CD4-positive, CD25-positive, alpha-beta regulatory T cell (primary cell): ENCODE measurements at regions not wholly inside any gene's neighbourhood (a gene's known extent, or its start where the extent isn't known, plus 50 kb on each side); places are given as distances from the start of the nearest gene placed in this dataset.
A peak's percentile ranks its signal among the peaks of the same experiment; 100 is the strongest.

Experiments used
- ATAC-seq, 2 donors: fragments of 150-1000 bp; cut with Tn5 transposase; one replicate each; pipeline ENCODE4 v1.10.0; 2021; ENCODE audit warnings: low read depth in 2 of 2, moderate number of reproducible peaks in 2 of 2, moderate library complexity in 1 of 2
- DNase-seq, 3 donors: peaks; one replicate each; pipeline versions ENCODE4 v3.0.0 to v3.0.0-alpha.2; 2012 to 2022; ENCODE audit warnings: mixed read lengths in 1 of 3
- H3K27ac ChIP-seq: one replicate; pipeline ENCODE4 v1.7.0; 2013; ENCODE audit warnings: mild to moderate bottlenecking, low read length; ENCODE audit not compliant: insufficient read depth, poor library complexity, severe bottlenecking
- H3K27me3 ChIP-seq: one replicate; pipeline ENCODE4 v1.7.0; 2013; ENCODE audit warnings: low read length; ENCODE audit not compliant: control insufficient read depth, insufficient read depth
- H3K36me3 ChIP-seq: one replicate; pipeline ENCODE4 v1.7.0; 2013; ENCODE audit warnings: mild to moderate bottlenecking, low read length, moderate library complexity; ENCODE audit not compliant: control insufficient read depth, insufficient read depth
- H3K4me1 ChIP-seq: 2 replicates; pipeline ENCODE4 v1.7.0; 2013; ENCODE audit warnings: mild to moderate bottlenecking, low read length; ENCODE audit not compliant: insufficient read depth, control insufficient read depth, poor library complexity, severe bottlenecking
- H3K4me3 ChIP-seq: one replicate; pipeline ENCODE4 v1.7.0; 2013; ENCODE audit warnings: low read depth, mild to moderate bottlenecking, low read length, moderate library complexity
- H3K9me3 ChIP-seq, 2 experiments: 1 replicate in 1 of 2; 2 replicates in 1 of 2; pipeline ENCODE4 v1.7.0; 2013; ENCODE audit warnings: low read length in 2 of 2, mild to moderate bottlenecking in 1 of 2, moderate library complexity in 1 of 2; ENCODE audit not compliant: control insufficient read depth in 2 of 2
- H3K27ac Mint-ChIP-seq, 3 donors: one replicate each; pipeline ENCODE4 v1.8.0; 2020 to 2022; ENCODE audit warnings: mild to moderate bottlenecking in 3 of 3, mixed read lengths in 3 of 3, moderate library complexity in 2 of 3
- H3K27me3 Mint-ChIP-seq: one replicate; pipeline ENCODE4 v1.8.0; 2022; ENCODE audit warnings: mild to moderate bottlenecking, mixed read lengths
- H3K36me3 Mint-ChIP-seq: one replicate; pipeline ENCODE4 v1.8.0; 2020; ENCODE audit warnings: mixed read lengths
- H3K4me1 Mint-ChIP-seq, 4 donors: one replicate each; pipeline ENCODE4 v1.8.0; 2020 to 2022; ENCODE audit warnings: mixed read lengths in 4 of 4, mild to moderate bottlenecking in 1 of 4
- H3K4me3 Mint-ChIP-seq, 4 donors: one replicate each; pipeline ENCODE4 v1.8.0; 2020 to 2022; ENCODE audit warnings: mild to moderate bottlenecking in 4 of 4, mixed read lengths in 4 of 4, moderate library complexity in 3 of 4
- H3K9me3 Mint-ChIP-seq, 7 donors: one replicate each; pipeline ENCODE4 v1.8.0; 2020 to 2022; ENCODE audit warnings: mixed read lengths in 7 of 7, mild to moderate bottlenecking in 3 of 7, moderate library complexity in 2 of 7

GRCh38 chr4:152089584-152089983 lies 328.8 kb upstream of the GATB start:
- H3K4me1 ChIP-seq: no peaks in the 10 kb centered on the region
- DNase-seq (no peak), ATAC-seq (no peak)
- no peaks in the 10 kb centered on the region for H3K9me3 ChIP-seq
- Mint-ChIP-seq H3K4me3 (no peak overlapping the region), H3K4me1 (peaks cover 7 to 47% (median 22%) of the 10 kb centered on the region in 4 donors), H3K36me3 (no peaks in the 10 kb centered on the region), H3K27me3 (peaks cover 7% of the 10 kb centered on the region), H3K9me3 (peaks cover 0 to 3% (median 0%) of the 10 kb centered on the region in 7 donors), H3K27ac (peak overlapping the region in 2 of 3 donors; percentile 9 to 53)
- no peak overlapping the region for H3K27ac ChIP-seq
- H3K27me3 ChIP-seq: no peaks in the 10 kb centered on the region
- no peaks in the 10 kb centered on the region for H3K36me3 ChIP-seq
- no peak overlapping the region for H3K4me3 ChIP-seq

- H3K9me3 ChIP-seq: no peaks in the 10 kb centered on the region
- Mint-ChIP-seq H3K27ac (no peak overlapping the region), H3K4me3 (no peak overlapping the region), H3K9me3 (peaks cover 0 to 2% (median 0%) of the 10 kb centered on the region in 7 donors), H3K27me3 (peaks cover 15% of the 10 kb centered on the region), H3K4me1 (peaks cover 5 to 41% (median 12%) of the 10 kb centered on the region in 4 donors), H3K36me3 (no peaks in the 10 kb centered on the region)
- H3K27me3 ChIP-seq: no peaks in the 10 kb centered on the region
- ATAC-seq (no peak), DNase-seq (no peak)
- no peak overlapping the region for H3K27ac ChIP-seq
- no peaks in the 10 kb centered on the region for H3K4me1 ChIP-seq
- no peaks in the 10 kb centered on the region for H3K36me3 ChIP-seq
- H3K4me3 ChIP-seq: no peak overlapping the region
Measured at GRCh38 chr4:152087335-152087734, 326.5 kb upstream of the GATB start.

- Histone ChIP-seq H3K27me3 (no peaks in the 10 kb centered on the region), H3K27ac (no peak overlapping the region), H3K4me1 (peaks cover 6% of the 10 kb centered on the region), H3K9me3 (no peaks in the 10 kb centered on the region), H3K4me3 (no peak overlapping the region), H3K36me3 (no peaks in the 10 kb centered on the region)
- Mint-ChIP-seq H3K27me3 (peaks cover 15% of the 10 kb centered on the region), H3K4me3 (no peak overlapping the region), H3K9me3 (peaks cover 0 to 2% (median 0%) of the 10 kb centered on the region in 7 donors), H3K36me3 (no peaks in the 10 kb centered on the region), H3K4me1 (peaks cover 12 to 50% (median 17%) of the 10 kb centered on the region in 4 donors), H3K27ac (no peak overlapping the region)
- ATAC-seq (no peak), DNase-seq (no peak)
Measured at GRCh38 chr4:152085657-152086056, 324.9 kb upstream of the GATB start.

GRCh38 chr4:152083338-152083737 lies 322.5 kb upstream of the GATB start:
- Histone ChIP-seq H3K4me3 (no peak overlapping the region), H3K27me3 (no peaks in the 10 kb centered on the region), H3K9me3 (no peaks in the 10 kb centered on the region), H3K36me3 (no peaks in the 10 kb centered on the region), H3K4me1 (peaks cover 28% of the 10 kb centered on the region), H3K27ac (no peak overlapping the region)
- Mint-ChIP-seq H3K27me3 (peaks cover 11% of the 10 kb centered on the region), H3K36me3 (no peaks in the 10 kb centered on the region), H3K27ac (no peak overlapping the region), H3K9me3 (peaks cover 0 to 3% (median 0%) of the 10 kb centered on the region in 7 donors), H3K4me1 (peaks cover 27 to 56% (median 31%) of the 10 kb centered on the region in 4 donors), H3K4me3 (no peak overlapping the region)
- DNase-seq (no peak), ATAC-seq (no peak)

GRCh38 chr4:152081024-152081423 lies 320.2 kb upstream of the GATB start:
- Histone ChIP-seq H3K4me1 (peaks cover 28% of the 10 kb centered on the region), H3K27ac (peak overlapping the region; percentile 69), H3K4me3 (no peak overlapping the region), H3K36me3 (no peaks in the 10 kb centered on the region), H3K9me3 (no peaks in the 10 kb centered on the region), H3K27me3 (no peaks in the 10 kb centered on the region)
- peaks cover 29 to 70% (median 39%) of the 10 kb centered on the region in 4 donors for H3K4me1 Mint-ChIP-seq
- no peak for DNase-seq
- ATAC-seq: no peak
- peaks cover 8% of the 10 kb centered on the region for H3K27me3 Mint-ChIP-seq
- H3K36me3 Mint-ChIP-seq: no peaks in the 10 kb centered on the region
- peaks cover 0 to 3% (median 0%) of the 10 kb centered on the region in 7 donors for H3K9me3 Mint-ChIP-seq
- H3K4me3 Mint-ChIP-seq: peak overlapping the region in 1 of 4 donors; percentile 50
- H3K27ac Mint-ChIP-seq: peak overlapping the region; percentile 8 to 94 (median 91)

GRCh38 chr4:152079543-152080293 lies 318.9 kb upstream of the GATB start:
- Mint-ChIP-seq H3K27ac (peak overlapping the region; percentile 86 to 97 (median 94)), H3K4me3 (peak overlapping the region in 3 of 4 donors; percentile 42 to 74 (median 68)), H3K4me1 (peaks cover 29 to 76% (median 38%) of the 10 kb centered on the region in 4 donors), H3K36me3 (no peaks in the 10 kb centered on the region), H3K27me3 (peaks cover 8% of the 10 kb centered on the region), H3K9me3 (peaks cover 0 to 3% (median 0%) of the 10 kb centered on the region in 7 donors)
- H3K27ac ChIP-seq: peak overlapping the region; percentile 69
- H3K9me3 ChIP-seq: no peaks in the 10 kb centered on the region
- ATAC-seq: peak; percentile 91 to 92
- peak in 2 of 3 donors; percentile 59 to 90 for DNase-seq
- H3K4me1 ChIP-seq: peaks cover 28% of the 10 kb centered on the region
- no peaks in the 10 kb centered on the region for H3K27me3 ChIP-seq
- no peaks in the 10 kb centered on the region for H3K36me3 ChIP-seq
- peak overlapping the region; percentile 58 for H3K4me3 ChIP-seq

GRCh38 chr4:152079079-152079478 lies 318.3 kb upstream of the GATB start:
- H3K36me3 ChIP-seq: no peaks in the 10 kb centered on the region
- H3K4me1 ChIP-seq: peaks cover 28% of the 10 kb centered on the region
- DNase-seq (no peak), ATAC-seq (no peak)
- H3K4me3 ChIP-seq: peak overlapping the region; percentile 58
- peaks cover 29 to 80% (median 37%) of the 10 kb centered on the region in 4 donors for H3K4me1 Mint-ChIP-seq
- H3K27me3 ChIP-seq: no peaks in the 10 kb centered on the region
- peaks cover 0 to 3% (median 0%) of the 10 kb centered on the region in 7 donors for H3K9me3 Mint-ChIP-seq
- peak overlapping the region; percentile 69 for H3K27ac ChIP-seq
- peak overlapping the region in 1 of 4 donors; percentile 41 for H3K4me3 Mint-ChIP-seq
- H3K27me3 Mint-ChIP-seq: peaks cover 4% of the 10 kb centered on the region
- H3K27ac Mint-ChIP-seq: peak overlapping the region; percentile 28 to 97 (median 94)
- H3K9me3 ChIP-seq: no peaks in the 10 kb centered on the region
- no peaks in the 10 kb centered on the region for H3K36me3 Mint-ChIP-seq
